Parathyroid adenoma (tissue), 2 donors: ENCODE measurements at regions not wholly inside any gene's neighbourhood (a gene's known extent, or its start where the extent isn't known, plus 50 kb on each side); places are given as distances from the start of the nearest gene placed in this dataset.

Experiments
- H2AFZ ChIP-seq: fragments of 300-600 bp; sonication (generic); one replicate; pipeline ENCODE4 v1.7.0; 2017; ENCODE audit warnings: antibody characterized with exemption, mild to moderate bottlenecking
- H3K27ac ChIP-seq: fragments of 300-600 bp; sonication (generic); one replicate; pipeline ENCODE4 v1.7.0; 2017
- H3K27me3 ChIP-seq: fragments of 300-600 bp; sonication (generic); one replicate; pipeline ENCODE4 v1.7.0; 2017; ENCODE audit warnings: low read length; ENCODE audit not compliant: control insufficient read depth, insufficient read depth
- H3K36me3 ChIP-seq: fragments of 300-600 bp; sonication (generic); one replicate; pipeline ENCODE4 v1.7.0; 2017; ENCODE audit warnings: low read length; ENCODE audit not compliant: control insufficient read depth, insufficient read depth
- H3K4me1 ChIP-seq: fragments of 300-600 bp; sonication (generic); one replicate; pipeline ENCODE4 v1.7.0; 2017; ENCODE audit warnings: control low read depth
- H3K4me2 ChIP-seq: fragments of 300-600 bp; sonication (generic); one replicate; pipeline ENCODE4 v1.7.0; 2017; ENCODE audit warnings: low read length
- H3K4me3 ChIP-seq: fragments of 300-600 bp; sonication (generic); one replicate; pipeline ENCODE4 v1.7.0; 2017; ENCODE audit warnings: low read depth, low read length
- H3K79me2 ChIP-seq: fragments of 300-600 bp; sonication (generic); one replicate; pipeline ENCODE4 v1.7.0; 2017; ENCODE audit warnings: control low read depth
- H3K9ac ChIP-seq: fragments of 300-600 bp; sonication (generic); one replicate; pipeline ENCODE4 v1.7.0; 2017; ENCODE audit warnings: mild to moderate bottlenecking
- H3K9me3 ChIP-seq: fragments of 300-600 bp; sonication (generic); one replicate; pipeline ENCODE4 v1.7.0; 2017; ENCODE audit warnings: low read length; ENCODE audit not compliant: control insufficient read depth
- CTCF ChIP-seq: fragments of 300-600 bp; sonication (generic); IDR thresholded peaks from one replicate; pipeline ENCODE4 v1.7.0; 2017; ENCODE audit warnings: antibody characterized with exemption, mild to moderate bottlenecking
- donor health status: primary hyperparathyroidism.

GRCh38 chr2:236632295-236633218 is 62.9 kb downstream of the ACKR3 start:
- no peak overlapping the region for H3K9ac ChIP-seq
- H3K27ac ChIP-seq, result no peak overlapping the region
- H3K4me3 ChIP-seq, result no peak overlapping the region
- H3K4me1 ChIP-seq, result no peaks in the 10 kb centered on the region
- no peaks in the 10 kb centered on the region for H3K79me2 ChIP-seq
- no peak for TF ChIP-seq CTCF
- no peaks in the 10 kb centered on the region for H3K27me3 ChIP-seq
- H3K4me2 ChIP-seq, result no peak overlapping the region
- no peaks in the 10 kb centered on the region for H3K9me3 ChIP-seq
- H2AFZ ChIP-seq, result no peak overlapping the region
- no peaks in the 10 kb centered on the region for H3K36me3 ChIP-seq

DNA sequence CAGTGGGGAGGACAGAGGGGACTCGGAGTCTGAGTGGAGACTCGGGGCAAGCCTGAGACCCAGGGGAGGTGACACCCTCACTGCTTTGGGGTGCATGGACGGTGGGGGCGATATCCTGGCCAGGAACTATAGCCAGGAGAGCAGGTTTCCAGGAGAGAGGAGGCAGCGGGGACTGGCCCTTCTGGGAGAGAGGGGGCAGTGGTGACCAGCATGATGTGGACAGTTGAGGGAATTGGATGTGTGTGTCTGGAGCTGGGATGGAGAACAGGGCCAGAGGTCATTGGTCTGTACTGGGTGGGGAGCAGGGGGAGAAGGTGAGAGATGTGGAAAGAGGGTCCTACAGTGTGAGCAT is 63.6 kb downstream of the ACKR3 start:
- H2AFZ ChIP-seq, result no peak overlapping the region
- no peak overlapping the region for H3K4me2 ChIP-seq
- H3K4me1 ChIP-seq, result no peaks in the 10 kb centered on the region
- no peaks in the 10 kb centered on the region for H3K9me3 ChIP-seq
- H3K4me3 ChIP-seq, result no peak overlapping the region
- H3K79me2 ChIP-seq, result no peaks in the 10 kb centered on the region
- H3K27me3 ChIP-seq, result no peaks in the 10 kb centered on the region
- TF ChIP-seq CTCF, result no peak
- H3K27ac ChIP-seq, result no peak overlapping the region
- no peak overlapping the region for H3K9ac ChIP-seq
- H3K36me3 ChIP-seq, result no peaks in the 10 kb centered on the region

DNA sequence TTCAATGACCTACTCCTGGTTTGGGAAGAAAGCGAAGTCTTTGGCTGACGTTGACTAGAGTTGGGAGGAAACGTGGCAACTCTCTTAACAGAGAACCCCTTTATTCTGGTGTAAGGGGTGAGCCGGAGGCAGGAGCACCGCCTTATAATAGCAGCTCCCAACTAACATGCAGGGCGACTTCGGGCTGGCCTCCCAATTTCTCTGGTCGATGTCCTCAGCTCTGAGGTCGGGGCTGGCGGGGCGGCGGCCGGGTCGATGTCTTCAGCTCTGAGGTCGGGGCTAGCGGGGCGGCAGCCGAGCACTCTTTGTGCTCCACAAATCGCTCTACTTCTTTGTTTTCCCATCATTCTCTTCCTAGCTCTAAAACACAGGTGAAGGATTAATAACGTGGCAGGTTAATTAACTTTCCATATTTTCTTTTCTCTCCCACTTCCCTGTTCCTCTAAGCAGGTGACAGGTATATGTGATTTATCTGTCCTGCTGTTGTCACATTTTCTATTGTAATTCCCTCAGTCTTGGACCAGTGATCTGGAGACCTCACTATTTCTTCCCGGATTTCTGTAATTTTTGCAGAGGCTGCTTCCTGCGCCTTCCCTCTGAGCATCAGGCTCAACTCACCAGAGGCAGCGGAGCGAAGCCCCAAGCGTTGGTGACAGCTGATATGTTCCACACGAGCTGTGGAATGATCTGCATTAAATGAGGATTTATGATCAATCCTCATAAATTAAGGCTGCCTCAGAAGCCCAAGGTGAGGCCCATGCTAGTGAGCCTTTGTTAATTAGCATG is 64.3 kb downstream of the ACKR3 start:
- Histone ChIP-seq H3K27ac (no peak overlapping the region), H3K79me2 (no peaks in the 10 kb centered on the region), H2AFZ (no peak overlapping the region), H3K36me3 (no peaks in the 10 kb centered on the region), H3K4me2 (no peak overlapping the region), H3K9ac (no peak overlapping the region), H3K4me1 (no peaks in the 10 kb centered on the region), H3K9me3 (no peaks in the 10 kb centered on the region), H3K27me3 (no peaks in the 10 kb centered on the region), H3K4me3 (no peak overlapping the region)
- TF ChIP-seq CTCF, result no peak

DNA sequence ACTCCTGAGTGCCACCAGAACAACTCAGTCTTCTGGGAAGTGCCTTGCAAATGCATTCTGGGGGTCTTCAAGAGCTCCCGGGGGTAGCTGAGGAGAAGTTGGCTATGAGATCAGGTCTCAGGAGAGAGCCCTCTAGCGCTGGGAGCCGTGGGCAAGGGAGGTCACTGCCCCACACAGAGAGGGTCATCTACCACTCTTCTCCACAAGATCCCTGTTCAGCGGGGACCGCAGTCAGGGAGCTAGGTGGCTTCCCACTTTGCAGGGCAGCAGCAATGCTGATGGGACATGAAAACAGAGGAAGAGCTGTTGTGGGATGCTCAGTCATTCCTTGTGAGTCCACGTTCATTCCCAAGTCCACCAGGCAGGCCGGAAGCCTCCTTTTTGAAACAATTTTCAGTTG is 66.6 kb downstream of the ACKR3 start:
- Histone ChIP-seq H3K79me2 (no peaks in the 10 kb centered on the region), H3K36me3 (no peaks in the 10 kb centered on the region), H3K4me1 (no peaks in the 10 kb centered on the region), H3K27ac (no peak overlapping the region), H2AFZ (no peak overlapping the region), H3K4me3 (no peak overlapping the region), H3K9ac (no peak overlapping the region), H3K9me3 (no peaks in the 10 kb centered on the region), H3K4me2 (no peak overlapping the region), H3K27me3 (no peaks in the 10 kb centered on the region)
- no peak for TF ChIP-seq CTCF
